Activated gamma-delta T cell treated with anti-CD3 and anti-CD28 coated beads, Interleukin-2, amount 50 U/mL, for 16 hours (primary cell): ENCODE measurements at regions not wholly inside any gene's neighbourhood (a gene's known extent, or its start where the extent isn't known, plus 50 kb on each side); places are given as distances from the start of the nearest gene placed in this dataset.
"Not testable (repeated sequence)": the region's sequence is repeated elsewhere in the genome, so short reads cannot be mapped to it uniquely, and the experiment has no call there.

ENCODE experiments used
- DNase-seq: peaks from one replicate; pipeline ENCODE4 v3.0.0-alpha.2; 2020; ENCODE audit warnings: low read depth

DNA sequence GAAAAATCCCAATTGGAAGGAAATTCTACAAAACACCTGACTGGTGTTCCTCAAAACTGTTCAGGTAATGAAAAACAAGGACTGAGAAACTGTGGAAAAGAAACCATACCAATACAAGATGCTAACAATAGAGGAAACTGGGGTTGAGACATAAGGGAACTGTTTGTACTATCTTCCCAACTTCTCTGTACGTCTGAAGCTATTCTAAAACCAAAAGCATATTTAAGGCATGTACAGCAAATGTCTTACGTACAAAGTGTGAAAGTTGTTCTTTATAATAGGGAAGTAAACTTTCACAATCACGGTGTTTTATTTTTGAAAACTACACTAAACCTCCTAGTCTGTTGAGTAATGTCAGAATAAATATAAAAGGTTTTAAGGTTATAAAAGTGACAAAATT, 776.1 kb upstream of the RAB6C start:
- DNase-seq: no peak

DNA sequence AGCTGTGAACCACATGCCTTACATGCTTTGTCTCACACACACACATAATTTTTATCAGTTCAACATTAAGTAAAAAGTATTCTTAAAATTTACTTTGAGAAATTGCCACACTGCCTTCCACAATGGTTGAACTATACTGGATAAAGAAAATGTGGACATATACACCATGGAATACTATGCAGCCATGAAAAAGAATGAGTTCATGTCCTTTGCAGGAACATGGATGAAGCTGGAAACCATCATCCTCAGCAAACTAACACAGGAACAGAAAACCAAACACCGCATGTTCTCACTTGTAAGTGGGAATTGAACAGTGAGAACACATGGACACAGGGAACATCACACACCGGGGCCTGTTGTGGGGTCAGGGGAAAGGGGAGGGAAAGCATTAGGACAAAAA, 774.9 kb upstream of the RAB6C start:
- DNase-seq: not testable (repeated sequence)

GRCh38 chr2:129205176-129205575, 774.3 kb upstream of the RAB6C start:
- DNase-seq: no peak

DNA sequence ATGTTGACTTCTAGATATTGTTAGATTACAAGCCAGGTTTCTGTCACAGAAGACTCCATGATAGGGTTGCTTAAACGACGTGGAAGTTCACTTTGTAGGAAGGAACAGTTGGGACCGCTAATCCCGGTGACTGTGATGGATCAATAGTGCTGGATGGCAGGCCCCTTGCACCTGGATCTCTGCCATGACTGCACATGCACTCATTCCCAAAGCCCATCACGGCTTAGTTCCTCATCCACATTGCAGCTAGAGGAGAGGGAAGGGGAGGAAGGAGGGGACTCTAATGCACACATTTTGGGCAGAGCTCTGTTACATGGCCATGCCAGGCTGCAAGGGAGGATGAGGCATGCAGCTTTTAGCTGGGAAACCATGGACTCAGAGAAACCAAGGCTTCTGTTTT, 773.7 kb upstream of the RAB6C start:
- DNase-seq: no peak

DNA sequence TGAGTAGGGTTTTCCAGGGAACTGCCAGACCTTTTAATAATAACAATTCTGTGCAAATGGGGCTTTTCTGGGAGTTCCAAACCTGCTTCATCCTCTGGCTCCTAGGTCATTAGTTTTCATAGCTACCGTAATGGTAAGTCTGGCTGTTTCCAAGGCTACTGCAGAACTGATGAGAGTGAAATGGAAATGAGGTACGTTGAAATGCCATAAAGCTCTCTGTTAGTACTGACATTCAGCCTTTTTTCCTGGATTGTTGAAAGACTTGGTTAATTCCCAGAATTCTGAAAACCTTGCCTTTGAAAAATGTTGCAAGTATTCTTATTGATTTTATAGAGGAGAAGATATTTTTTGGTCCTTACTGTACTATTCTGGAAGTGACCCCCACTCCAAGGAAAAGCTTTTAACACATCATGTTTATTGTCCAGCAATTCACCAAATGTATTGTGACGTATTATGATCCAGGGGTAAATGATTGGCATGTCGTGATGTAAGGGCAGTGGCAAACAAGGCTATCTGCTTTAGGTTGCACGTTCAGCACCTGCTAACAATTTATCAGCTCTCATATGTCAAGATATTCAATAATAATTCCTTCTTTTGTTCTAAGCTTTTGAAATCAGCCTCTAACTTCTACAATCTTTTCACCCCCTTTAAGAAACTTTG, 767.0 kb upstream of the RAB6C start:
- no peak for DNase-seq

DNA sequence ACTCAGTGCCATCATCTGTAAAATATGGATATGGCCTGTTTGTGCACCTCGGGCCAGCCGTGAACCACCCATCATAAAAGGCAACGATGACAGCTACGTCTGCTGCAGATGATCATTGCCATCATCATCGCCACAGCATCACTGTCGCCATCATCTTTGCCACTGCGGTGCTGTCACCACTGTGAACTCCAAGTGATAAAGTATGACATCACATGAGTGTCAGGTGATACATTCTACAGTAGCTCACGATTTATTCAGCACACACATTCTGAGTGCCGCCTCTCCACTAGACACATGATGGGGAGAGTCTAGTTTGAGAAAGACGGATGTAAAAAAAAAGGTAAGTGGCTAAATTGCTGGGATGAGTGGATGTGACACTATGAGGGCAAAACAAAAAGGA, 755.4 kb upstream of the RAB6C start:
- no peak for DNase-seq

DNA sequence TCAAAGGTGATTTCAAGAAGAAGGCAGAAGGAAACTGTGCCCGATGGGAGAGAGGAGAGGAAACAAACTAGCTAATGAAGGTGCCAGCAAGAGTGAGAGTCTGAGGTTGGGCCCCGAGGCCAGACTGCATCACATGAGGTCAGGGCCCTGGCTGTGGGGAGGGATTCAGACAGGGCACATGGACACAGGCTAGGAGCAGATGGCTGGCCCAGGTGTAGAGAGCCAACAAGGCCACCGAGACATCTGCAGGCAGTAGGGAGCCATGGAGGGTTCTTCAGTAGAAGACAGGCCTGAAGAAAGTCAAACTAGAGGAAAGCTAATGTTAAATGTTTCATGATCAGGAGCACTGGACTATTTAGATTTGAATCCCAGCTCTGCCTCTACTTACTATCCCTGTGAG, 755.0 kb upstream of the RAB6C start:
- DNase-seq: no peak

GRCh38 chr2:129229196-129229595, 750.3 kb upstream of the RAB6C start:
- no peak for DNase-seq

GRCh38 chr2:129229830-129230441, 749.5 kb upstream of the RAB6C start:
- no peak for DNase-seq

- DNase-seq: no peak
These were observed 747.5 kb upstream of the RAB6C start for GRCh38 chr2:129231924-129232323.

GRCh38 chr2:129233166-129233565, 746.3 kb upstream of the RAB6C start:
- DNase-seq: no peak

DNA sequence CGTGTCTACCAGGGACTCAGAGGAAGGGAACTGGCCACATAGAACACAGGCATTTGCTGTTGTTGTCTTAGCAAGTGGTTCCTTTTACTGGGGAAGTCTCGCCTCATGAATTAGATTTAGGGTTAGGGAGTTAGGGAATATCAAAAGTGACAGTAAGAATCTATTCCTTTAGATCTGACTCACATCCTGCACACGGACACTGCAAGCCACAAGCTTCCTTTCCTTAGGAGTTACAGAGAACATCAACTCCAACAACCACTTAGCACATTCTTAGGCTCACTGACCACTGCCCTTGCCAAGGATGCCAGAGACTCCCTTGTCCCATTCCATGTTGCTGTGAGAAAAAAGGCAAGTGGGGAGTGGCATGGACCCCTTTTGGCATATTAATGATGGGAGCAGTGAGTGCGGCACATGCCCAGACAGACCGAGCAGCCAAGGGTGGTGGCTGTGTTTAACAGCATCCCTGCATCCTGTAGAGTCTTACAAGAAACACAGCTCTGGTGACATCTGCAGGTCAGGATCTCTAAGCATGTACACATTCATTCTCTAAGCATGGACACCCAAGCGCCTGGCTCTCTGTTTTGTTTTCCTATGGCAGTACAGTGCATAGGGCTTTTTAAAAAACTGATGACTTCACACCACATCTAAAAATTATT, 745.6 kb upstream of the RAB6C start:
- DNase-seq: no peak

GRCh38 chr2:129236601-129237000, 742.9 kb upstream of the RAB6C start:
- no peak for DNase-seq

- DNase-seq: no peak
These were observed 741.3 kb upstream of the RAB6C start for GRCh38 chr2:129237966-129238725.

- no peak for DNase-seq
These were observed 740.3 kb upstream of the RAB6C start for GRCh38 chr2:129239141-129239540.

- no peak for DNase-seq
These were observed 739.4 kb upstream of the RAB6C start for GRCh38 chr2:129240061-129240460.

DNA sequence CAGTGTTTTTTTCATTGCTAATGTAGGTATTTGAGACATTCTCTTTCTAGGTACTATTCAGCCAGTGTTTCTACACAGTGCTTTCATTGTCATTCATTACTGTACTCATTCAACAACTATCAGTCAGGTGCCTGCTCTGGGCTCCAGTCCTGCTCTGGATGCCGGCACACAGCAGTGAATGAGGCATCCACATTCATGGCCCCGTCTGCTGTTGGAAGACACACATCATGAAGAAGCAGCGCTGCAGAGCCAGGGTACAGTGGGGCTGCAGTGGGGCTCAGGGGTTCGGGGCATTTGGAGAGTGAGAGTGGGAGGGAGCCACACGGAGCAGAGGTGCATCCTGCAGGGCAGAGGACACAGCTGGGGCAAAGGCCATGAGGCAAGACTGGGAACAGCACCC, 737.2 kb upstream of the RAB6C start:
- no peak for DNase-seq

DNA sequence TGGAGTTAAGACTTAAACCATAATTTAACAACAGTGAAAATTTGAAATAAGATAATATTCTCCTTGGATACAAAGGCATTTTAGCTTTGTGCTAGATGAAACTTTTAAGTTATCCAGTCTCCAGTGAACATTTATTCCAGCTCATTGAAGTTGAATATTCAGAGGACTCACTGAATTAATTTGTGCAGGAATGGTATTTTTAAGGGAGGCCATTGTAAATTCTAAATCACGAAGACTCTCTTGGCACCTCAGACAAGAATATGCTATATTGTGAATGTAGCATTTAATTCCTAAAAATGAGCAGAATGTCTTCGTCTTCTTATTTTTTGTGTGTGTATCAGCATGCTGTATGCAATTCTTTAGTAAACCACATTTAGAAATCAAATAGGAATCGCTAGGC, 731.7 kb upstream of the RAB6C start:
- no peak for DNase-seq

DNA sequence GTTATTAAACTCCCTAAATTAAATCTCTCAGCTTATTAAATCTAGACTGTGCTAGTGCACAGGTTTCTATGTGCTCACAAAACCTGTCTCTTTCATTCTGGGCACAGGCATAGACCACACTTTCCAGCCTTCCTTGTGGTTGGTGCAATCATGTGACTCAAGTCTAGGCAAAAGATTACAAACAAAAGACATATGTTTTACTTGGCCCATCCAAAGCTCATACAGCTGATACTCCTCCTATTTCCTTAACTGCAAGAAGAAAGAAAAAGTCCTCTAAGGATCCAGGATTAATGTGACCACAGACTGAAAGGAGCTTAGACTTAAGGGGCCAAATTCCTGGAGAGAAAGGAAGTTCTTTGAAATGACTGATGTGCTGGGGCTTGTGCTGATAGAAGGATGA, 731.3 kb upstream of the RAB6C start:
- no peak for DNase-seq

DNA sequence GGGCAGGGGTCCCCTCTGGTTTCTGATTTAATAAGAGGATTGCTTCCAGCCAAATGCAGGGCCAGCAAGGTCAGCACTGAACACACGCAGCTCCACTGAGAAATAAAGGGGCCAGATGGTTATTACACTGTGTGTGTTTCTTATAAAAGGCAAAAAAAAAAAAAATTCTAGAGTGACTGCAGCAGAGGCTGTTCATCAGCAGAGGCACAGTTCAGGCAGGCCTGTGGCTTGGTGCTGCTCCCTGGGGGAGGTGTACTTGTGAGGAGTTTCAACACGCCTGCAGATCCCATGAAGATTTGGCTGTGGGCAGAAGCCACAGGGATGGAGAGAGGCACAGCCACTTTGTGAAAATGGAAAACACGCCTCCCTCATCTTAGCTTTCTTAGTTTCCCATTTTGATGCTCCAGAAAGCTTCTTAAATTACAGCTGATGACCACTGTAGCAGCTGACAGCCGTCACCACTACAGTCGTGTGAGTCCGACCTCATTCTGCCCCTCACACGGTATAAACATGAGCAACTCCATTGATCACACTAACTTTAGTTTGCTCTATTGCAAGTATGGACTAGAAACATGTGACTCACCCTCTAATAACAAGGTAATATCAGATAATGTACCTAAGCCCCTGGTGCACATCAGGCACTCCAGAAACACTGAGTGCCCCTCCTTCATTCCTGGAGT, 726.5 kb upstream of the RAB6C start:
- DNase-seq: no peak

- DNase-seq: no peak
These were observed 726.0 kb upstream of the RAB6C start for GRCh38 chr2:129253461-129253812.

DNA sequence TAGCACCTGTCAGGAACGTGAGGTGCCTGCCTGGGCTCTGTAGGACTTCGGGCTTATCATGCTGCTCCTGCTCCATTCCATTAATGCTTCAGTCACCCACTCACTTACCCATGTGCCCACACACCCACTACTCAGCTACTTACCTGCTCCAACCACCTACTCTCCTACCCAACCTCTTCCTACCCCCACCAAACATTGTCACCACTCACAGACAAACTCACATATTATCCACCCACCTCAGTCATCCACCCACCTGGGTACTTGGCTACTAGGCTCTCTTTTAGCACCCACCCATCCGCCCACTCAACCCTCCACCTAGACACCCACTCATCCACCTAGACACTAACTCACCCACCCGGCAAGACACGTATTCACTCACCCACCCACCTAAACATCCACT, 724.7 kb upstream of the RAB6C start:
- DNase-seq: no peak
